GM23338 (cell line): ENCODE measurements at regions not wholly inside any gene's neighbourhood (a gene's known extent, or its start where the extent isn't known, plus 50 kb on each side); places are given as distances from the start of the nearest gene placed in this dataset.

ENCODE experiments used
- ATAC-seq: fragments of 200-7000 bp; cut with Tn5 transposase; 3 replicates; pipeline ENCODE4 v1.9.1; 2020
- DNase-seq: peaks from one replicate; pipeline ENCODE4 v3.0.0-alpha.2; 2015; ENCODE audit warnings: low spot score
- H2AFZ ChIP-seq: fragments of 200-600 bp; sonication (generic); 2 replicates; pipeline ENCODE4 v1.8.0; 2016; ENCODE audit warnings: antibody characterized with exemption, mild to moderate bottlenecking, moderate library complexity
- H3F3A ChIP-seq: fragments of 200-600 bp; sonication (generic); replicated peaks from 2 replicates; pipeline ENCODE4 v1.8.0; 2017; ENCODE audit warnings: antibody characterized with exemption, mixed run types, low read depth
- H3K27ac ChIP-seq: fragments of 200-600 bp; sonication (generic); 2 replicates; pipeline ENCODE4 v1.6.1; 2016; ENCODE audit warnings: low read depth
- H3K27me3 ChIP-seq: fragments of 200-600 bp; sonication (generic); 2 replicates; pipeline ENCODE4 v1.8.0; 2016; ENCODE audit warnings: mild to moderate bottlenecking, mixed run types, moderate library complexity; ENCODE audit not compliant: insufficient read depth
- H3K36me3 ChIP-seq: fragments of 200-600 bp; sonication (generic); 2 replicates; pipeline ENCODE4 v1.8.0; 2016; ENCODE audit warnings: mild to moderate bottlenecking; ENCODE audit not compliant: insufficient read depth
- H3K4me1 ChIP-seq: fragments of 200-600 bp; sonication (generic); 2 replicates; pipeline ENCODE4 v1.8.0; 2016; ENCODE audit warnings: mild to moderate bottlenecking, moderate library complexity; ENCODE audit not compliant: insufficient read depth
- H3K4me2 ChIP-seq: fragments of 200-600 bp; sonication (generic); 2 replicates; pipeline ENCODE4 v1.7.1; 2017; ENCODE audit warnings: mixed run types
- H3K4me3 ChIP-seq: fragments of 200-600 bp; sonication (generic); 2 replicates; pipeline ENCODE4 v1.6.1; 2016; ENCODE audit warnings: mixed run types
- H3K79me2 ChIP-seq: fragments of 200-600 bp; sonication (generic); replicated peaks from 2 replicates; pipeline ENCODE4 v1.8.0; 2017; ENCODE audit warnings: mild to moderate bottlenecking; ENCODE audit not compliant: insufficient read depth
- H3K9me2 ChIP-seq: fragments of 200-600 bp; sonication (generic); 2 replicates; pipeline ENCODE4 v1.8.0; 2017; ENCODE audit not compliant: insufficient read depth
- H4K20me1 ChIP-seq: fragments of 200-600 bp; sonication (generic); replicated peaks from 2 replicates; pipeline ENCODE4 v1.8.0; 2017; ENCODE audit warnings: mild to moderate bottlenecking; ENCODE audit not compliant: insufficient read depth
- H3K27ac Mint-ChIP-seq: 2 replicates; pipeline ENCODE4 v1.8.0; 2020; ENCODE audit warnings: inconsistent platforms, mild to moderate bottlenecking, moderate library complexity, mixed read lengths
- H3K27me3 Mint-ChIP-seq: 3 replicates; pipeline ENCODE4 v1.8.0; 2022; ENCODE audit warnings: low read depth, mild to moderate bottlenecking, moderate library complexity, mixed read lengths, inconsistent platforms; ENCODE audit not compliant: insufficient read depth, poor library complexity
- H3K36me3 Mint-ChIP-seq: 3 replicates; pipeline ENCODE4 v1.8.0; 2021; ENCODE audit warnings: low read depth, mild to moderate bottlenecking, inconsistent platforms, moderate library complexity, mixed read lengths
- H3K4me1 Mint-ChIP-seq: 3 replicates; pipeline ENCODE4 v1.8.0; 2020; ENCODE audit warnings: mild to moderate bottlenecking, inconsistent platforms, mixed read lengths
- H3K4me3 Mint-ChIP-seq: 3 replicates; pipeline ENCODE4 v1.8.0; 2021; ENCODE audit warnings: moderate library complexity, mild to moderate bottlenecking, inconsistent platforms, mixed read lengths
- H3K9me3 Mint-ChIP-seq: 3 replicates; pipeline ENCODE4 v1.8.0; 2020; ENCODE audit warnings: moderate library complexity, mild to moderate bottlenecking, inconsistent platforms, mixed read lengths
- CREB1 ChIP-seq: fragments of 250-450 bp; sonication (Bioruptor Pico); IDR thresholded peaks from 2 replicates; pipeline ENCODE4 v1.5.0; 2020; ENCODE audit warnings: low read depth, mild to moderate bottlenecking, moderate library complexity
- EZH2phosphoT487 ChIP-seq: fragments of 200-600 bp; sonication (generic); IDR thresholded peaks from one replicate; pipeline ENCODE4 v1.8.1; 2018; ENCODE audit warnings: antibody characterized with exemption; ENCODE audit not compliant: unreplicated experiment
- JUNB ChIP-seq: IDR thresholded peaks from one replicate; pipeline ENCODE4 v1.6.1; 2016; ENCODE audit warnings: antibody characterized with exemption; ENCODE audit not compliant: unreplicated experiment
- NANOG ChIP-seq: IDR thresholded peaks from 2 replicates; pipeline ENCODE4 v1.6.1; 2016; ENCODE audit warnings: antibody characterized with exemption, borderline replicate concordance
- STAT1 ChIP-seq: IDR thresholded peaks from one replicate; pipeline ENCODE4 v1.6.1; 2016; ENCODE audit warnings: antibody characterized with exemption; ENCODE audit not compliant: unreplicated experiment
- ZNF331 ChIP-seq: fragments of 250-450 bp; sonication (Bioruptor Pico); IDR thresholded peaks from 2 replicates; pipeline ENCODE4 v1.5.0; 2020; ENCODE audit warnings: low read depth, mild to moderate bottlenecking, moderate library complexity
- TF ChIP-seq, protein P1 (sequence below): IDR thresholded peaks from one replicate; pipeline ENCODE4 v1.6.1; 2018; ENCODE audit warnings: antibody characterized with exemption; ENCODE audit not compliant: unreplicated experiment

DNA sequence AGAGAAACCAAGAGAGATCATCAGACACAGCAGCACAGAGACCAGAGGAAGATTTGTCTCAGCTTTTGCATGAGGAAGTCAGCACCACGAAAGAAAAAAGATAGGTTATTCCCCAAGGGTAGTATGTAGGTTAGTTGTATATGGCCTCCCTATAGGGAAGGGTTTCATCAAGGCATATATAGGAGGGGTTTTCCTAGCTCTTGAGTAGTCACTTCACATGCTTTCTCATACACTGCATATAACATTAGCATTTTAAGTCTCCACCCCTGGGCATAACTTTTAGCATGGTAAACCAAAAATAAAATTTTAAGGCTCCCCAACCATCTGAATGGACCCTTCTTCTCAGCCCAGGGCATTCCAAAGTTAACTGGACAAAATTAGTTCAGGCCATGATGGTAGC lies 1571.6 kb upstream of the ACO1 start:
- H3F3A ChIP-seq, result no peaks in the 10 kb centered on the region
- H4K20me1 ChIP-seq, result no peaks in the 10 kb centered on the region
- no peaks in the 10 kb centered on the region for H3K27me3 Mint-ChIP-seq
- H3K36me3 Mint-ChIP-seq, result no peaks in the 10 kb centered on the region
- no peak overlapping the region for H2AFZ ChIP-seq
- H3K79me2 ChIP-seq, result no peaks in the 10 kb centered on the region
- TF ChIP-seq CREB1 (CRISPR knock-in tag) (no peak), EZH2phosphoT487 (no peak), JUNB (no peak), NANOG (no peak), STAT1 (no peak)
- TF ChIP-seq, protein P1, sequence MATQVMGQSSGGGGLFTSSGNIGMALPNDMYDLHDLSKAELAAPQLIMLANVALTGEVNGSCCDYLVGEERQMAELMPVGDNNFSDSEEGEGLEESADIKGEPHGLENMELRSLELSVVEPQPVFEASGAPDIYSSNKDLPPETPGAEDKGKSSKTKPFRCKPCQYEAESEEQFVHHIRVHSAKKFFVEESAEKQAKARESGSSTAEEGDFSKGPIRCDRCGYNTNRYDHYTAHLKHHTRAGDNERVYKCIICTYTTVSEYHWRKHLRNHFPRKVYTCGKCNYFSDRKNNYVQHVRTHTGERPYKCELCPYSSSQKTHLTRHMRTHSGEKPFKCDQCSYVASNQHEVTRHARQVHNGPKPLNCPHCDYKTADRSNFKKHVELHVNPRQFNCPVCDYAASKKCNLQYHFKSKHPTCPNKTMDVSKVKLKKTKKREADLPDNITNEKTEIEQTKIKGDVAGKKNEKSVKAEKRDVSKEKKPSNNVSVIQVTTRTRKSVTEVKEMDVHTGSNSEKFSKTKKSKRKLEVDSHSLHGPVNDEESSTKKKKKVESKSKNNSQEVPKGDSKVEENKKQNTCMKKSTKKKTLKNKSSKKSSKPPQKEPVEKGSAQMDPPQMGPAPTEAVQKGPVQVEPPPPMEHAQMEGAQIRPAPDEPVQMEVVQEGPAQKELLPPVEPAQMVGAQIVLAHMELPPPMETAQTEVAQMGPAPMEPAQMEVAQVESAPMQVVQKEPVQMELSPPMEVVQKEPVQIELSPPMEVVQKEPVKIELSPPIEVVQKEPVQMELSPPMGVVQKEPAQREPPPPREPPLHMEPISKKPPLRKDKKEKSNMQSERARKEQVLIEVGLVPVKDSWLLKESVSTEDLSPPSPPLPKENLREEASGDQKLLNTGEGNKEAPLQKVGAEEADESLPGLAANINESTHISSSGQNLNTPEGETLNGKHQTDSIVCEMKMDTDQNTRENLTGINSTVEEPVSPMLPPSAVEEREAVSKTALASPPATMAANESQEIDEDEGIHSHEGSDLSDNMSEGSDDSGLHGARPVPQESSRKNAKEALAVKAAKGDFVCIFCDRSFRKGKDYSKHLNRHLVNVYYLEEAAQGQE, result no peak
- H3K4me1 Mint-ChIP-seq, result peaks cover 7% of the 10 kb centered on the region; the same call in 2 of the 3 replicates
- no peaks in the 10 kb centered on the region for H3K27me3 ChIP-seq
- no peak overlapping the region for H3K4me3 Mint-ChIP-seq
- no peak overlapping the region for H3K4me2 ChIP-seq
- no peak overlapping the region for H3K4me3 ChIP-seq
- DNase-seq (no peak), ATAC-seq (no peak)
- H3K4me1 ChIP-seq, result peaks cover 6% of the 10 kb centered on the region; the same call in 1 of the 2 replicates
- no peaks in the 10 kb centered on the region for H3K9me3 Mint-ChIP-seq
- no peaks in the 10 kb centered on the region for H3K36me3 ChIP-seq
- H3K27ac ChIP-seq, result no peak overlapping the region
- no peaks in the 10 kb centered on the region for H3K9me2 ChIP-seq
- no peak overlapping the region for H3K27ac Mint-ChIP-seq

DNA sequence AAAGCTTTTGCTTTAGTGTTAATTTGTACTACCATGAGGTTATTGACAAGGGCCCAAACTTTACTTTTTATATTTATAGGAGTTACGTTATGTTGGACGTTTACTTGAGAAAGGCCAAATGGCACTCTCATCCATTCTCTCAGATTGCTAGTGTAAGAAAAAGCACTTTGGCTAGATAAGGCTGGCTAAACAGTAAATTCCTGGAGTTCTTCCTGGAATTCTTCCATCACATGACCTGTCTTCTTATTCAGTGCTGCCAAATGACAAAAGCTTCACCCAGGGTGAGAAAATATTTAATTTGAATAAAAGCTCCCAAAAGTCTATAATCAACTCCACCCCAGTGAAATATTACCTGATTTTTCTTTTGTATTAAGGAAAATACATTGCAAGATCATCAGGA lies 1568.9 kb upstream of the ACO1 start:
- no peaks in the 10 kb centered on the region for H3K9me2 ChIP-seq
- Mint-ChIP-seq H3K9me3 (peaks cover 6% of the 10 kb centered on the region), H3K27ac (peak overlapping the region; percentile 84), H3K4me1 (peaks cover 7% of the 10 kb centered on the region; the same call in 2 of the 3 replicates), H3K36me3 (peaks cover 7% of the 10 kb centered on the region; the same call in 2 of the 3 replicates), H3K27me3 (no peaks in the 10 kb centered on the region), H3K4me3 (no peak overlapping the region)
- TF ChIP-seq ZNF331 (no peak), EZH2phosphoT487 (no peak), JUNB (no peak)
- no peaks in the 10 kb centered on the region for H3K79me2 ChIP-seq
- H3K4me2 ChIP-seq, result no peak overlapping the region
- H3K4me1 ChIP-seq, result peaks cover 6% of the 10 kb centered on the region; the same call in 1 of the 2 replicates
- no peak overlapping the region for H2AFZ ChIP-seq
- DNase-seq (peak; percentile 24), ATAC-seq (no peak)
- H3K36me3 ChIP-seq, result no peaks in the 10 kb centered on the region
- no peaks in the 10 kb centered on the region for H3F3A ChIP-seq
- no peak overlapping the region for H3K27ac ChIP-seq
- no peaks in the 10 kb centered on the region for H3K27me3 ChIP-seq
- H4K20me1 ChIP-seq, result no peaks in the 10 kb centered on the region
- H3K4me3 ChIP-seq, result no peak overlapping the region

DNA sequence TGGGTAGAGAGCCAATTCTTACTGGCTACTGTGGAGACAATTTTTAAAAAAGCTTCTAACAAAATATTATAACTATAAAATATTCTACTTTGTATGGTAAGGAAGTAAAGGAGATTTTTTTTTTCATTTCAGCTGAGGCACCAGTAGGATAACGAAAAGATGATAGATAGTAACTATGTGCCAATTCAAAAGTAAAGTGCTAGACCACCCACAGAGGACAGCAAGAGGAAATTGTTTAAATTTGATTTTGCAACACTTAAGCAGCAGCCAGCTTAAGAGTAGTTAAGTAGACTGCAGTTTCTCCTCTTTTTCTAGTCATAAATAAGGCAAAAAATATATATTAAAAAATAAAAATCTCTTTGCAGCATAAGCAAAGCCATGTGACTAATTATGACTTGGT lies 1539.3 kb upstream of the ACO1 start:
- DNase-seq (no peak), ATAC-seq (no peak)
- Histone ChIP-seq H3K4me1 (no peaks in the 10 kb centered on the region; the same call in 1 of the 2 replicates), H3K79me2 (no peaks in the 10 kb centered on the region), H3K4me3 (no peak overlapping the region), H4K20me1 (no peaks in the 10 kb centered on the region), H3K27ac (no peak overlapping the region), H2AFZ (no peak overlapping the region), H3K27me3 (no peaks in the 10 kb centered on the region), H3K9me2 (no peaks in the 10 kb centered on the region), H3K4me2 (no peak overlapping the region), H3F3A (no peaks in the 10 kb centered on the region), H3K36me3 (no peaks in the 10 kb centered on the region)
- Mint-ChIP-seq H3K27ac (no peak overlapping the region), H3K4me3 (no peak overlapping the region), H3K27me3 (peaks cover 1% of the 10 kb centered on the region), H3K9me3 (no peaks in the 10 kb centered on the region), H3K4me1 (no peaks in the 10 kb centered on the region), H3K36me3 (peaks cover 6% of the 10 kb centered on the region; the same call in 2 of the 3 replicates)
- no peak for TF ChIP-seq ZNF331
